T-cell (primary cell): ENCODE measurements at regions not wholly inside any gene's neighbourhood (a gene's known extent, or its start where the extent isn't known, plus 50 kb on each side); places are given as distances from the start of the nearest gene placed in this dataset.

Source experiments
- ATAC-seq, 4 experiments: fragments of 200-7000 bp in 3 of 4; fragments of 150-1000 bp in 1 of 4; cut with Tn5 transposase; replicated peaks in 1 of 4; 1 replicate in 3 of 4; 2 replicates in 1 of 4; pipeline ENCODE4 v1.10.0; 2021; ENCODE audit warnings: moderate library complexity in 3 of 4, mild to moderate bottlenecking in 2 of 4, moderate number of reproducible peaks in 1 of 4
- CTCF ChIA-PET, 2 donors: fragments of 300-600 bp; sonication (Branson Sonifier 250); formaldehyde crosslinking; loops; one replicate each; lab custom pipeline; 2022; ENCODE audit warnings: antibody characterized with exemption in 2 of 2; lab: Charles Lee
- POLR2A ChIA-PET, 2 donors: fragments of 300-600 bp; sonication (Branson Sonifier 250); formaldehyde crosslinking; loops; one replicate each; lab custom pipeline; 2022; ENCODE audit warnings: antibody characterized with exemption in 2 of 2; lab: Charles Lee
- DNase-seq, 35 experiments: peaks; one replicate each; pipeline versions ENCODE4 v3.0.0 to v3.0.0-alpha.2; 2013 to 2023
- H3K27ac ChIP-seq: one replicate; pipeline ENCODE4 v1.5.1; 2013; ENCODE audit warnings: low read length
- H3K27me3 ChIP-seq, 2 experiments: replicated peaks in 1 of 2; 1 replicate in 1 of 2; 2 replicates in 1 of 2; pipeline versions ENCODE4 v1.6.1 to v1.7.0; 2013; ENCODE audit warnings: low read length in 1 of 2, mixed read lengths in 1 of 2; ENCODE audit not compliant: control insufficient read depth in 2 of 2, insufficient read depth in 2 of 2; ENCODE audit errors: extremely low read depth in 1 of 2
- H3K36me3 ChIP-seq, 2 donors: 1 replicate in 1 of 2; 2 replicates in 1 of 2; pipeline versions ENCODE4 v1.6.1 to v1.7.0; 2013; ENCODE audit warnings: low read length in 1 of 2; ENCODE audit not compliant: control insufficient read depth in 2 of 2, insufficient read depth in 1 of 2; ENCODE audit errors: extremely low read depth in 1 of 2
- H3K4me1 ChIP-seq, 2 experiments: 1 replicate in 1 of 2; 2 replicates in 1 of 2; pipeline versions ENCODE4 v1.6.1 to v1.7.0; 2013; ENCODE audit warnings: low read length in 2 of 2, mixed read lengths in 1 of 2; ENCODE audit not compliant: insufficient read depth in 2 of 2, control insufficient read depth in 1 of 2; ENCODE audit errors: extremely low read depth in 1 of 2
- H3K4me3 ChIP-seq, 2 donors: 1 replicate in 1 of 2; 2 replicates in 1 of 2; pipeline versions ENCODE4 v1.5.1 to v1.7.0; 2013; ENCODE audit warnings: mild to moderate bottlenecking in 2 of 2, low read length in 1 of 2, moderate library complexity in 1 of 2; ENCODE audit not compliant: control insufficient read depth in 1 of 2; ENCODE audit errors: extremely low read depth in 1 of 2
- H3K9me3 ChIP-seq: 2 replicates; pipeline ENCODE4 v1.7.0; 2013
- H3K27ac Mint-ChIP-seq, 2 donors: one replicate each; pipeline ENCODE4 v1.8.0; 2020 to 2021; ENCODE audit warnings: mild to moderate bottlenecking in 2 of 2, mixed read lengths in 2 of 2
- H3K27me3 Mint-ChIP-seq, 2 donors: one replicate each; pipeline ENCODE4 v1.8.0; 2021 to 2022; ENCODE audit warnings: mixed read lengths in 2 of 2
- H3K36me3 Mint-ChIP-seq: one replicate; pipeline ENCODE4 v1.8.0; 2021; ENCODE audit warnings: mixed read lengths
- H3K4me1 Mint-ChIP-seq, 3 donors: one replicate each; pipeline ENCODE4 v1.8.0; 2020 to 2022; ENCODE audit warnings: mixed read lengths in 3 of 3, mild to moderate bottlenecking in 1 of 3
- H3K4me3 Mint-ChIP-seq, 3 donors: one replicate each; pipeline ENCODE4 v1.8.0; 2020 to 2022; ENCODE audit warnings: mild to moderate bottlenecking in 3 of 3, mixed read lengths in 3 of 3, moderate library complexity in 3 of 3
- H3K9me3 Mint-ChIP-seq, 3 donors: one replicate each; pipeline ENCODE4 v1.8.0; 2020 to 2022; ENCODE audit warnings: mixed read lengths in 3 of 3
- WGBS: methylation state at CpG from one replicate; pipeline ENCODE4 v1.1.5; 2013; ENCODE audit warnings: missing lambda C conversion rate; ENCODE audit not compliant: insufficient coverage; 5-methylcytosine and 5-hydroxymethylcytosine counted together

DNA sequence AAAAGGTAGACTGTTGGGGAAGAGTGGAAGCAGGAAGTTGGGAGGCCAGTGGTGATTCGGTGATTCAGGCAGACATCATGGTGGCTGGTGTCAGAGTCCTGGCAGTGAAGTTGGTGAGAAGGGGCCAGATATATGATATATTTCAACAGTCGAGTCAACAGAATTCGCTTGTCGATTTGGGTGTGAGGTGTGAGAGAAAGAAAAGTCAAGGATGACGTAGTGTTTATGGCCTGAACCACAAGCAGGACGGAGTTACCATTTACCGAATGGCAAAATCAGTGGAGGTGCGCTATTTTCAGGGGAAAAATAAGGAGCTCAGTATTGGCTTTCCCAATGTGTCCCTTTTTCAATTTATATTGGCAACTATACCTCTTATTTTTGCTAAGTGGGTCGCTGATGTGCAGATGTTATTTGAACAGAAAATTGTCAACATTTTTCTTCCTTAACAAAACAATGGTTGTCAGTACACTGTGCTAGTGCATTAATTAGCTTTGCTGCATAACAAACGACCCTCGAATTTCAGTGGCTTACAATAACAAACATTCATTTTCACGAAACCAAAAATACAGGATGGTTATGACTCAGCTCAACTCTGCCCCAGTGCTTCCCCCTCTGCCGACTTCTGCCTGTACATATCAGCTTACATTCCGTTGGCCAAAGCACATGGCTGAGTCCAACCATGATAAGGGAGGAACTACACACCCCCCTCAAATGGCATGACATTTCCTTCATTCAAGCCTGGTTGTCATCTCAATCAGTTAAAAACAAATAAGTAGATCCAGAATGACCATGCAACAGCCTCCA is 255.0 kb upstream of the ZFP64 start:
- CTCF ChIA-PET: interaction anchor here in 1 of 2 donors (0.5 kb wide), 1 partner anchor 11 kb away, joined by 3 read pairs; no protein-coding TSS in a partner anchor
- DNase-seq (no peak), ATAC-seq (no peak)
- POLR2A ChIA-PET: no interaction called here
- no peak overlapping the region for H3K27ac ChIP-seq
- H3K9me3 ChIP-seq: no peaks in the 10 kb centered on the region
- H3K4me3 Mint-ChIP-seq: no peak overlapping the region
- no peaks in the 10 kb centered on the region for H3K27me3 ChIP-seq
- H3K4me1 Mint-ChIP-seq: peaks cover 0 to 3% (median 2%) of the 10 kb centered on the region in 3 donors
- H3K27me3 Mint-ChIP-seq: no peaks in the 10 kb centered on the region
- H3K9me3 Mint-ChIP-seq: no peaks in the 10 kb centered on the region
- H3K4me3 ChIP-seq: no peak overlapping the region
- no peak overlapping the region for H3K27ac Mint-ChIP-seq
- 75% methylated on average over 10 of the region's 14 CpGs for WGBS
- no peaks in the 10 kb centered on the region for H3K36me3 Mint-ChIP-seq
- H3K4me1 ChIP-seq: no peaks in the 10 kb centered on the region
- H3K36me3 ChIP-seq: no peaks in the 10 kb centered on the region

DNA sequence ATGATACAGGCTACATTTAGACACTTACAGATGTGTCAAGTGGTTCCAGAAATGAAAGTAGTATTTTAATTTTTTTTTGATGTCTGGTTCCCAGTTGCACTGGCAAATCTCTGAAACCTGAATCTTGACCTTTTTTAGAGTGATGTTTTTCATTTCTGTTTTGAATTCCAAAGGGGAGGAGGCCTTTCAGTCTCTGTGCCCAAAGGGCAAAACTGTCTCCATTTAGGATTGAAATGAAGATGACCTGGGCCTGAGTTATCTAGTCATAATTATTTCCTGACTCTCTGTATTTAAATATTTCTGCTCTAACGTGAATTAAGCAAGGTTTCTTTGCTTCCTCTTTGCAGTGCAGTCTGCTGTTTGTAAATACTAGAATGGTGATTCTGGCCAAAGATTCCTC is 252.9 kb upstream of the ZFP64 start:
- POLR2A ChIA-PET: no interaction called here
- H3K9me3 Mint-ChIP-seq: no peaks in the 10 kb centered on the region
- WGBS: no CpG with 5 or more reads among the region's 1 CpG
- no peaks in the 10 kb centered on the region for H3K36me3 Mint-ChIP-seq
- Histone ChIP-seq H3K4me1 (no peaks in the 10 kb centered on the region), H3K9me3 (no peaks in the 10 kb centered on the region), H3K36me3 (no peaks in the 10 kb centered on the region), H3K27ac (no peak overlapping the region), H3K27me3 (no peaks in the 10 kb centered on the region), H3K4me3 (no peak overlapping the region)
- no peak for DNase-seq
- H3K4me3 Mint-ChIP-seq: no peak overlapping the region
- H3K4me1 Mint-ChIP-seq: peaks cover 0 to 3% (median 2%) of the 10 kb centered on the region in 3 donors
- H3K27ac Mint-ChIP-seq: no peak overlapping the region
- CTCF ChIA-PET: no interaction called here
- ATAC-seq: no peak
- H3K27me3 Mint-ChIP-seq: no peaks in the 10 kb centered on the region

DNA sequence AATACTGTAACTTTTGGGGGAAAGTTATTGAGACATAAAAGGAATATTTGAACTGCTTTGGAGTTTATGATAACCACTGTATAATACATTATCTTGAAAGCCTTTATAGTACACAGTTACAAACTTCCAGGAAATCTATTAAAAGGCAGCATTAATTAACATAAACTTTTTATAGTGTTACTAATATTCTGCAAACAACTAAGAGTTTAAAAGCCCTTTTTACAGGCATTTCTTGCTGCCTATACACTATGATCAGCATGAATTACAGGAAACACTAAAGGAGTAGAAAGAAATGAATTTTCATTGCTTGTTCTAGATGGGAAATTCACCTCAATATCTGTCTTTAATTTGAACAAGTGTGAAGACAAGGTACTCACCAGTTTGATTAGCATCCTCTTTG is 252.3 kb upstream of the ZFP64 start:
- POLR2A ChIA-PET: interaction anchor here in 1 of 2 donors (0.6 kb wide), 1 partner anchor 1112 kb away, joined by 3 read pairs; no protein-coding TSS in a partner anchor
- Mint-ChIP-seq H3K4me3 (no peak overlapping the region), H3K27ac (no peak overlapping the region), H3K4me1 (peaks cover 0 to 3% (median 2%) of the 10 kb centered on the region in 3 donors), H3K27me3 (no peaks in the 10 kb centered on the region), H3K9me3 (no peaks in the 10 kb centered on the region), H3K36me3 (no peaks in the 10 kb centered on the region)
- H3K4me3 ChIP-seq: no peak overlapping the region
- CTCF ChIA-PET: no interaction called here
- no peak overlapping the region for H3K27ac ChIP-seq
- no peak for ATAC-seq
- H3K9me3 ChIP-seq: no peaks in the 10 kb centered on the region
- H3K27me3 ChIP-seq: no peaks in the 10 kb centered on the region
- no peak for DNase-seq
- no peaks in the 10 kb centered on the region for H3K4me1 ChIP-seq
- H3K36me3 ChIP-seq: no peaks in the 10 kb centered on the region

DNA sequence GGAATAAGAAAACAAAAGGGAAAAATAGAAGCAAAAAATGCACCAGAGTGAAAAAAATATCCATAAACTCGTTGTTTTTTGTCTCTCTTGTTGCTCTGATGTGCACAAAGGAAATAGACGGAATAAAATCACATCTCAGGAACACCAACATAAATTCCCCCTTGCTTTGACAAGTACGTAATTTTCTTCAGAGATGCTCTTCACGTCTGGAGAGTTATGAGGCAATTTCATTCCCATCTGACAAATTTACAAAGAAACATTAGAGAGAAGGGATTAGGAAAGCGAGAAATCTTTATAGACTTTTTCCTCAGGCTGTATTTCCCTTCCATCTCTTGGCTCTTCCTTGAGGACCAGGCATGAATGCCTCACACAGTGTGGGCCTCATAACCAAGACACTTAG is 250.1 kb upstream of the ZFP64 start:
- no CpG with 5 or more reads among the region's 5 CpGs for WGBS
- ChIA-PET POLR2A (no interaction called here), CTCF (no interaction called here)
- ATAC-seq (no peak), DNase-seq (no peak)
- H3K9me3 ChIP-seq: no peaks in the 10 kb centered on the region
- H3K4me3 ChIP-seq: no peak overlapping the region
- no peaks in the 10 kb centered on the region for H3K9me3 Mint-ChIP-seq
- H3K4me3 Mint-ChIP-seq: no peak overlapping the region
- H3K4me1 Mint-ChIP-seq: peaks cover 2 to 5% (median 3%) of the 10 kb centered on the region in 3 donors
- no peaks in the 10 kb centered on the region for H3K27me3 Mint-ChIP-seq
- H3K27me3 ChIP-seq: no peaks in the 10 kb centered on the region
- H3K27ac ChIP-seq: no peak overlapping the region
- H3K36me3 Mint-ChIP-seq: no peaks in the 10 kb centered on the region
- H3K27ac Mint-ChIP-seq: no peak overlapping the region
- peaks cover 0 to 5% of the 10 kb centered on the region in 2 experiments for H3K4me1 ChIP-seq
- no peaks in the 10 kb centered on the region for H3K36me3 ChIP-seq

DNA sequence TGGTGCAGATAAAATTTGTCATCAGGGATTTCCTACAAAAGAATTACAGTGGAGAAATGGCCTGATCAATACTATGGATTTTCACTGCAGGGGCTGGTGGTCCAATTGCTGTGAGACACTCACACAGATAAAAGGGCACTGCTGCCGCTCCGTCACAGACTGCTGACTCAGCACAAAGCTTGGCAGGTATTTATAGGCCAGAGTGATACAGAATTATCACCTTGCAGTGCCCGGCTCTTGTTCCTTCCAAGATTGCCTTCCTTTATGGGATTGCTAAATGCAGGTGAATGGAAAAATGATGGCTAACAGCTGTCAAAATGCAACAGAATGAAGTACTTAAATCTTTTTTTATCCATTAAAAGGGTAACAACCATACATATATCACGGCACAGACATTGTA is 247.8 kb upstream of the ZFP64 start:
- WGBS: no CpG with 5 or more reads among the region's 4 CpGs
- H3K4me1 ChIP-seq: peaks cover 0 to 5% of the 10 kb centered on the region in 2 experiments

DNA sequence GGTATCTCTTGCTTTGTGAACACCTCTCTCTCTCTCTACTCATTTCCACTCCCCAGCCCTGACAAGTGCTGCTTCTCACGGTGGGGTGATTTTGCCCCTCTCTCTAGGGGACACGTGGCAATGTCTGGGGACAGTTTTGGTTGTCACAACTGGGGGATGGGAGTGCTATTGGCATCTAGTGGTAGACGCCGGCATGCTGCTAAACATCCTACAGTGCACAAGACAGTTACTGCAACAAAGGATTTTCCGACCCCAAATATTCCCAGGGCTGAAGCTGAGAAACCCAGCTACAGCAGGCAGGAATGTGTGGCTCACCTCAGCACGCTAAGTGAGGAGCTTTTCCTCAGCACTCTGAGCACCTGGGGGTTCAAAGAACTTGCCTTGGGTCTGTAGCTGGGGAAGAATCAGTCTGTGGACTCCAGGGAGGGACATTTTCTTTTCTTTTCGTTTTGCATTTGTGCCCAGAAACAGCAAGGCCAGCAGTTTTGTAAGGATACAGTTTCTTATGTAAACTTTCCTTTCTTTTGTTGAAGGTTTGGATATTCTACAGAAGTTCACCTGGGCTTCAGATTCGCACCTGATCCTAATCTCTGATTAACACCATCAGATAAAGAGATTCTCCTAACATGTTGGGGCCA is 246.9 kb upstream of the ZFP64 start:
- WGBS: 64% methylated on average over 4 of the region's 8 CpGs
- Mint-ChIP-seq H3K27me3 (no peaks in the 10 kb centered on the region), H3K4me3 (no peak overlapping the region), H3K9me3 (no peaks in the 10 kb centered on the region), H3K27ac (no peak overlapping the region), H3K36me3 (no peaks in the 10 kb centered on the region), H3K4me1 (peaks cover 0 to 5% (median 0%) of the 10 kb centered on the region in 3 donors)
- Histone ChIP-seq H3K36me3 (no peaks in the 10 kb centered on the region), H3K4me3 (no peak overlapping the region), H3K9me3 (no peaks in the 10 kb centered on the region), H3K27me3 (no peaks in the 10 kb centered on the region), H3K4me1 (peaks cover 0 to 5% of the 10 kb centered on the region in 2 experiments), H3K27ac (no peak overlapping the region)
- ChIA-PET POLR2A (no interaction called here), CTCF (interaction anchor here (0.7 to 1.3 kb wide), 4 partner anchors 33 to 126 kb away, joined by 3 to 5 read pairs (median 4); no protein-coding TSS in a partner anchor)
- ATAC-seq (peak in 1 of 4 experiments; percentile 51), DNase-seq (peak in 10 of 35 experiments; percentile 3 to 47 (median 13))

More for the DNA sequence above, 247.8 kb upstream of the ZFP64 start:
- Histone ChIP-seq H3K27me3 (no peaks in the 10 kb centered on the region), H3K4me3 (no peak overlapping the region), H3K36me3 (no peaks in the 10 kb centered on the region), H3K9me3 (no peaks in the 10 kb centered on the region), H3K27ac (no peak overlapping the region)
- ATAC-seq (no peak), DNase-seq (no peak)
- Mint-ChIP-seq H3K36me3 (no peaks in the 10 kb centered on the region), H3K9me3 (no peaks in the 10 kb centered on the region), H3K27ac (no peak overlapping the region), H3K4me1 (peaks cover 1 to 5% (median 1%) of the 10 kb centered on the region in 3 donors), H3K27me3 (no peaks in the 10 kb centered on the region), H3K4me3 (no peak overlapping the region)
- ChIA-PET POLR2A (no interaction called here), CTCF (no interaction called here)
